ENCODE measurements at regions not wholly inside any gene's neighbourhood (a gene's known extent, or its start where the extent isn't known, plus 50 kb on each side); places are given as distances from the start of the nearest gene placed in this dataset.
A peak's percentile ranks its signal among the peaks of the same experiment; 100 is the strongest.

- Mint-ChIP-seq H3K36me3 (ENCODE audit: low read depth) (no peaks in the 10 kb centered on the region), H3K27ac (no peak overlapping the region), H3K9me3 (peaks cover 5% of the 10 kb centered on the region), H3K27me3 (ENCODE audit: low read depth) (peaks cover 27% of the 10 kb centered on the region), H3K4me1 (peaks cover 13% of the 10 kb centered on the region), H3K4me3 (no peak overlapping the region)
- TF ChIP-seq CTCF (IDR thresholded peaks at IDR 0.05; ENCODE audit: unreplicated experiment in 3 of 3): no peak
Observed at GRCh38 chr2:8154936-8155335, 526.9 kb upstream of the ID2 start.

- Mint-ChIP-seq H3K9me3 (peaks cover 2% of the 10 kb centered on the region), H3K36me3 (ENCODE audit: low read depth) (no peaks in the 10 kb centered on the region), H3K4me3 (no peak overlapping the region), H3K27ac (no peak overlapping the region), H3K27me3 (ENCODE audit: low read depth) (peaks cover 37% of the 10 kb centered on the region), H3K4me1 (peaks cover 22% of the 10 kb centered on the region)
- TF ChIP-seq CTCF (IDR thresholded peaks at IDR 0.05; ENCODE audit: unreplicated experiment in 3 of 3): no peak
Observed at GRCh38 chr2:8157621-8158430, 524.0 kb upstream of the ID2 start.

- Mint-ChIP-seq H3K27ac (peak overlapping the region in 2 of 3 experiments; percentile 4 to 60), H3K36me3 (ENCODE audit: low read depth) (no peaks in the 10 kb centered on the region), H3K4me1 (peaks cover 28% of the 10 kb centered on the region), H3K27me3 (ENCODE audit: low read depth) (peaks cover 30% of the 10 kb centered on the region), H3K9me3 (peaks cover 2% of the 10 kb centered on the region), H3K4me3 (no peak overlapping the region)
- TF ChIP-seq CTCF (IDR thresholded peaks at IDR 0.05; ENCODE audit: unreplicated experiment in 3 of 3): no peak
Observed at GRCh38 chr2:8158711-8159110, 523.1 kb upstream of the ID2 start.

- Mint-ChIP-seq H3K4me1 (peaks cover 31% of the 10 kb centered on the region), H3K27ac (peak overlapping the region; percentile 4 to 55 (median 22)), H3K27me3 (ENCODE audit: low read depth) (peaks cover 30% of the 10 kb centered on the region), H3K36me3 (ENCODE audit: low read depth) (no peaks in the 10 kb centered on the region), H3K4me3 (no peak overlapping the region), H3K9me3 (peaks cover 2% of the 10 kb centered on the region)
- TF ChIP-seq CTCF (IDR thresholded peaks at IDR 0.05; ENCODE audit: unreplicated experiment in 3 of 3): no peak
Observed at GRCh38 chr2:8159211-8159965, 522.5 kb upstream of the ID2 start.

- peak overlapping the region; percentile 22 to 55 (median 33) for H3K27ac Mint-ChIP-seq
- no peak overlapping the region for H3K4me3 Mint-ChIP-seq
- peaks cover 2% of the 10 kb centered on the region for H3K9me3 Mint-ChIP-seq
- peaks cover 31% of the 10 kb centered on the region for H3K4me1 Mint-ChIP-seq
- TF ChIP-seq CTCF (IDR thresholded peaks at IDR 0.05; ENCODE audit: unreplicated experiment in 3 of 3): no peak
- H3K27me3 Mint-ChIP-seq (ENCODE audit: low read depth): peaks cover 30% of the 10 kb centered on the region
- H3K36me3 Mint-ChIP-seq (ENCODE audit: low read depth): no peaks in the 10 kb centered on the region
Observed at GRCh38 chr2:8159966-8160603, 521.8 kb upstream of the ID2 start.

Measured in nephron (organoid).